Thyroid gland (tissue), 4 donors: ENCODE measurements at regions not wholly inside any gene's neighbourhood (a gene's known extent, or its start where the extent isn't known, plus 50 kb on each side); places are given as distances from the start of the nearest gene placed in this dataset.

Experiments used
- POLR2A ChIP-seq, 2 donors: fragments of 450-650 bp; IDR thresholded peaks; one replicate each; pipeline ENCODE4 v1.6.1; 2017; ENCODE audit warnings: antibody characterized with exemption in 2 of 2, mild to moderate bottlenecking in 2 of 2, moderate library complexity in 1 of 2
- TF ChIP-seq, protein P1 (sequence below), 6 experiments: fragments of 200-600 bp in 3 of 6; fragments of 450-650 bp in 3 of 6; sonication (generic) in 3 of 6; IDR thresholded peaks; one replicate each; pipeline ENCODE4 v1.5.1; 2016 to 2019; ENCODE audit warnings: antibody characterized with exemption in 6 of 6, mild to moderate bottlenecking in 2 of 6, inconsistent platforms in 1 of 6, moderate library complexity in 1 of 6

DNA sequence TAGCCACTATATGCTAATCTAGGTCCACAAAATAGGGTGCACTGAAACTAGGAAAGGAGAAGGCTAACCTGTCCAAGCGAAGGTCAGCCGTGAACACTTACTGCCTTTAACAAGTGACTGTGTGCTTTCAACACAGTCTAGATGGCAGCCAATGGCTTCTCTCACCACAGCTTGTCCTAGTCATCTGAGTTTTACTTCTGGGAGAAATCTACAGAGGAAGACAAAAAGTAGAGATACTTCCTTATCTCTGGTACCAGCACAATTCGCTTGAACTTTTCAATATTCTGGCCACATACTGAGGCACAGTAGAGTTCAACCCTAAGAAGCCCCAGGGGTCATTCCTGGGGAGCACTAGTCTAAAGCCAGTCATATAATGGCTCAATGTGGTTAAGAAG is 176.9 kb downstream of the BTG1 start:
- TF ChIP-seq, protein P1, sequence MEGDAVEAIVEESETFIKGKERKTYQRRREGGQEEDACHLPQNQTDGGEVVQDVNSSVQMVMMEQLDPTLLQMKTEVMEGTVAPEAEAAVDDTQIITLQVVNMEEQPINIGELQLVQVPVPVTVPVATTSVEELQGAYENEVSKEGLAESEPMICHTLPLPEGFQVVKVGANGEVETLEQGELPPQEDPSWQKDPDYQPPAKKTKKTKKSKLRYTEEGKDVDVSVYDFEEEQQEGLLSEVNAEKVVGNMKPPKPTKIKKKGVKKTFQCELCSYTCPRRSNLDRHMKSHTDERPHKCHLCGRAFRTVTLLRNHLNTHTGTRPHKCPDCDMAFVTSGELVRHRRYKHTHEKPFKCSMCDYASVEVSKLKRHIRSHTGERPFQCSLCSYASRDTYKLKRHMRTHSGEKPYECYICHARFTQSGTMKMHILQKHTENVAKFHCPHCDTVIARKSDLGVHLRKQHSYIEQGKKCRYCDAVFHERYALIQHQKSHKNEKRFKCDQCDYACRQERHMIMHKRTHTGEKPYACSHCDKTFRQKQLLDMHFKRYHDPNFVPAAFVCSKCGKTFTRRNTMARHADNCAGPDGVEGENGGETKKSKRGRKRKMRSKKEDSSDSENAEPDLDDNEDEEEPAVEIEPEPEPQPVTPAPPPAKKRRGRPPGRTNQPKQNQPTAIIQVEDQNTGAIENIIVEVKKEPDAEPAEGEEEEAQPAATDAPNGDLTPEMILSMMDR (IDR thresholded peaks at IDR 0.05) = no peak
- TF ChIP-seq POLR2A (IDR thresholded peaks at IDR 0.05) = no peak
